H1 (cell line): ENCODE measurements at regions not wholly inside any gene's neighbourhood (a gene's known extent, or its start where the extent isn't known, plus 50 kb on each side); places are given as distances from the start of the nearest gene placed in this dataset.
"Not testable (repeated sequence)": the region's sequence is repeated elsewhere in the genome, so short reads cannot be mapped to it uniquely, and the experiment has no call there.

Experiments used
- CTCF ChIA-PET: fragments of 300-600 bp; sonication (Branson Sonifier 250); formaldehyde crosslinking; loops from one replicate; lab custom pipeline; 2021; ENCODE audit not compliant: partially characterized antibody; lab: Charles Lee
- POLR2A ChIA-PET: fragments of 300-600 bp; sonication (Branson Sonifier 250); formaldehyde crosslinking; loops from one replicate; lab custom pipeline; 2021; ENCODE audit warnings: inconsistent platforms; ENCODE audit not compliant: partially characterized antibody; lab: Charles Lee
- DNase-seq, 2 experiments: peaks; one replicate each; pipeline versions ENCODE4 v3.0.0 to v3.0.0-alpha.2; 2010 to 2022; ENCODE audit warnings: low spot score in 2 of 2, low read depth in 1 of 2, mixed read lengths in 1 of 2
- FAIRE-seq: peaks from 2 replicates; lab custom pipeline; 2011; peaks lifted over from hg19 to GRCh38; lab: Jason Lieb, UNC
- H2AFZ ChIP-seq: 2 replicates; pipeline ENCODE4 v1.8.1; 2012; ENCODE audit warnings: low read length, inconsistent platforms
- H2AK5ac ChIP-seq: 2 replicates; pipeline ENCODE4 v1.6.1; 2013; ENCODE audit warnings: low read depth, low read length
- H2BK120ac ChIP-seq: replicated peaks from 2 replicates; pipeline ENCODE3; 2013; ENCODE audit warnings: low read depth, low read length, inconsistent platforms
- H2BK12ac ChIP-seq: 2 replicates; pipeline ENCODE4 v1.6.1; 2013; ENCODE audit warnings: low read depth, low read length
- H2BK15ac ChIP-seq: 2 replicates; pipeline ENCODE4 v1.6.1; 2013; ENCODE audit warnings: low read length
- H2BK20ac ChIP-seq: 2 replicates; pipeline ENCODE4 v1.6.1; 2013; ENCODE audit warnings: low read length
- H2BK5ac ChIP-seq: 2 replicates; pipeline ENCODE4 v1.6.1; 2013; ENCODE audit warnings: low read depth, low read length
- H3K14ac ChIP-seq: 2 replicates; pipeline ENCODE4 v1.6.1; 2013; ENCODE audit warnings: inconsistent platforms; ENCODE audit not compliant: insufficient read length
- H3K18ac ChIP-seq: 2 replicates; pipeline ENCODE4 v1.6.1; 2013; ENCODE audit warnings: low read length; ENCODE audit errors: extremely low read depth
- H3K23ac ChIP-seq: 2 replicates; pipeline ENCODE4 v1.6.1; 2013; ENCODE audit warnings: inconsistent platforms; ENCODE audit not compliant: insufficient read length
- H3K23me2 ChIP-seq: 2 replicates; pipeline ENCODE4 v1.6.1; 2013; ENCODE audit warnings: low read depth, low read length
- H3K27ac ChIP-seq: 2 replicates; pipeline ENCODE4 v1.6.1; 2011; ENCODE audit warnings: low read depth, low read length, inconsistent platforms
- H3K27me3 ChIP-seq, 4 experiments: replicated peaks in 1 of 4; 1 replicate in 1 of 4; 2 replicates in 3 of 4; pipeline versions ENCODE4 v1.6.1 to v1.8.1; 2011 to 2013; ENCODE audit warnings: low read length in 3 of 4, mild to moderate bottlenecking in 3 of 4, inconsistent platforms in 2 of 4, mixed read lengths in 2 of 4, moderate library complexity in 1 of 4; ENCODE audit not compliant: control insufficient read depth in 3 of 4, insufficient read depth in 3 of 4; ENCODE audit errors: extremely low read depth in 1 of 4
- H3K36me3 ChIP-seq, 4 experiments: 2 replicates each; pipeline versions ENCODE4 v1.6.1 to v1.8.1; 2011 to 2013; ENCODE audit warnings: mild to moderate bottlenecking in 4 of 4, low read length in 3 of 4, moderate library complexity in 2 of 4, control low read depth in 1 of 4, inconsistent platforms in 1 of 4; ENCODE audit not compliant: insufficient read depth in 4 of 4, control insufficient read depth in 2 of 4
- H3K4ac ChIP-seq: replicated peaks from 2 replicates; pipeline ENCODE3; 2013; ENCODE audit warnings: low read length, low read depth, mixed read lengths, inconsistent platforms; ENCODE audit not compliant: insufficient read length
- H3K4me1 ChIP-seq, 4 experiments: replicated peaks in 1 of 4; 1 replicate in 1 of 4; 2 replicates in 3 of 4; pipeline versions ENCODE4 v1.6.1 to v1.8.1; 2011 to 2013; ENCODE audit warnings: low read length in 3 of 4, inconsistent platforms in 2 of 4, mixed read lengths in 1 of 4; ENCODE audit not compliant: insufficient read depth in 4 of 4, control insufficient read depth in 3 of 4
- H3K4me2 ChIP-seq, 2 experiments: 2 replicates each; pipeline versions ENCODE4 v1.6.1 to v1.8.1; 2011 to 2013; ENCODE audit warnings: low read depth in 2 of 2, low read length in 2 of 2, control low read depth in 1 of 2, inconsistent platforms in 1 of 2, mild to moderate bottlenecking in 1 of 2; ENCODE audit not compliant: insufficient read depth in 1 of 2
- H3K4me3 ChIP-seq, 4 experiments: fragments of 200-600, 300-600 bp in 1 of 4; sonication (generic), shearing (Covaris generic), sonication (Bioruptor Twin) in 1 of 4; 2 replicates each; pipeline versions ENCODE4 v1.5.1 to v1.8.1; 2011 to 2016; ENCODE audit warnings: low read length in 4 of 4, low read depth in 3 of 4, control low read depth in 2 of 4, inconsistent platforms in 2 of 4, mild to moderate bottlenecking in 2 of 4, mixed read lengths in 1 of 4, moderate library complexity in 1 of 4; ENCODE audit not compliant: insufficient read depth in 2 of 4; ENCODE audit errors: extremely low read depth in 1 of 4
- H3K56ac ChIP-seq: replicated peaks from 2 replicates; pipeline ENCODE3; 2013; ENCODE audit warnings: low read depth, mild to moderate bottlenecking, mixed read lengths, low read length, inconsistent platforms; ENCODE audit not compliant: insufficient read length
- H3K79me1 ChIP-seq: 2 replicates; pipeline ENCODE4 v1.6.1; 2013; ENCODE audit warnings: low read depth, low read length, control low read depth
- H3K79me2 ChIP-seq, 2 experiments: 2 replicates each; pipeline versions ENCODE4 v1.6.1 to v1.8.1; 2012 to 2013; ENCODE audit warnings: low read length in 2 of 2, mild to moderate bottlenecking in 2 of 2, inconsistent platforms in 1 of 2; ENCODE audit not compliant: insufficient read depth in 2 of 2, control insufficient read depth in 1 of 2
- H3K9ac ChIP-seq, 4 experiments: replicated peaks in 1 of 4; 1 replicate in 1 of 4; 2 replicates in 3 of 4; pipeline versions ENCODE4 v1.6.1 to v1.8.1; 2011 to 2013; ENCODE audit warnings: low read depth in 3 of 4, low read length in 3 of 4, control low read depth in 2 of 4, mild to moderate bottlenecking in 2 of 4, moderate library complexity in 2 of 4, inconsistent platforms in 1 of 4; ENCODE audit errors: extremely low read depth in 1 of 4
- H3K9me3 ChIP-seq, 2 experiments: 2 replicates each; pipeline versions ENCODE4 v1.6.1 to v1.8.1; 2012 to 2013; ENCODE audit warnings: mild to moderate bottlenecking in 2 of 2, moderate library complexity in 2 of 2, control low read depth in 1 of 2, inconsistent platforms in 1 of 2, low read depth in 1 of 2, low read length in 1 of 2, mixed read lengths in 1 of 2; ENCODE audit not compliant: insufficient read depth in 2 of 2
- H4K20me1 ChIP-seq, 2 experiments: replicated peaks in 1 of 2; 2 replicates each; pipeline versions ENCODE3 to v1.8.1; 2011 to 2013; ENCODE audit warnings: inconsistent platforms in 2 of 2, low read length in 2 of 2, mild to moderate bottlenecking in 1 of 2; ENCODE audit not compliant: insufficient read depth in 2 of 2, control insufficient read depth in 1 of 2
- H4K5ac ChIP-seq: 2 replicates; pipeline ENCODE4 v1.6.1; 2013; ENCODE audit warnings: low read length, low read depth, mixed read lengths, inconsistent platforms; ENCODE audit not compliant: insufficient read length
- H4K8ac ChIP-seq: 2 replicates; pipeline ENCODE4 v1.8.0; 2013; ENCODE audit warnings: mild to moderate bottlenecking, moderate library complexity, low read length, inconsistent platforms; ENCODE audit not compliant: insufficient read depth; ENCODE audit errors: extremely low read depth
- H4K91ac ChIP-seq: replicated peaks from 2 replicates; pipeline ENCODE3; 2013; ENCODE audit warnings: low read length, mixed read lengths, inconsistent platforms; ENCODE audit not compliant: insufficient read length
- BRCA1 ChIP-seq: IDR thresholded peaks from 2 replicates; pipeline ENCODE4 v1.6.1; 2012; ENCODE audit warnings: low read depth, low read length, improper control_type of control experiment
- RAD21 ChIP-seq, 2 experiments: IDR thresholded peaks in 1 of 2; conservative IDR thresholded peaks in 1 of 2; 2 replicates each; pipeline ENCODE4 v1.6.1; 2011; ENCODE audit warnings: low read depth in 2 of 2, low read length in 2 of 2, improper control_type of control experiment in 1 of 2, inconsistent platforms in 1 of 2, mild to moderate bottlenecking in 1 of 2, moderate library complexity in 1 of 2
- SIX5 ChIP-seq: IDR thresholded peaks from 2 replicates; pipeline ENCODE4 v1.6.1; 2011; ENCODE audit warnings: mild to moderate bottlenecking, low read depth, low read length
- WGBS, 2 experiments: shearing (Covaris generic) in 1 of 2; methylation state at CpG; one replicate each; pipeline versions ENCODE4 v1.1.6 to v1.1.7; 2013 to 2015; ENCODE audit warnings: low lambda C conversion rate in 2 of 2, mixed read lengths in 2 of 2, inconsistent platforms in 1 of 2, low coverage in 1 of 2, missing lambda C conversion rate in 1 of 2; ENCODE audit not compliant: insufficient replicate concordance in 2 of 2, insufficient coverage in 1 of 2, insufficient read length in 1 of 2; ENCODE audit errors: extremely low coverage in 1 of 2, missing lambda C conversion rate in 1 of 2; 5-methylcytosine and 5-hydroxymethylcytosine counted together

- TF ChIP-seq SIX5 (no peak), RAD21 (IDR thresholded peaks at IDR 0.05 in 1 of 2, conservative IDR thresholded peaks at IDR 0.05 in 1 of 2; ENCODE audit: low read depth in 2 of 2, low read length in 2 of 2) (no peak), BRCA1 (no peak)
Observed at GRCh38 chr4:115187136-115187535, 73.7 kb upstream of the NDST4 start (continued).

GRCh38 chr4:115179438-115180062, 66.1 kb upstream of the NDST4 start:
- H3K4me1 ChIP-seq, POLR2A ChIA-PET: not testable (repeated sequence)
- 89% methylated on average over 22 of the region's 41 CpGs; no CpG with 5 or more reads in 1 of the 2 experiments for WGBS, 2 experiments

More at GRCh38 chr4:115179438-115180062, 66.1 kb upstream of the NDST4 start:
- H3K9ac ChIP-seq, H3K4me2 ChIP-seq, H2BK120ac ChIP-seq, H3K18ac ChIP-seq, H3K79me1 ChIP-seq, H2BK15ac ChIP-seq, H4K8ac ChIP-seq, H3K27ac ChIP-seq, DNase-seq, H2BK5ac ChIP-seq, CTCF ChIA-PET, H3K4me3 ChIP-seq, H4K91ac ChIP-seq, H3K23ac ChIP-seq, H3K14ac ChIP-seq, H4K5ac ChIP-seq, H2AFZ ChIP-seq, FAIRE-seq, H3K36me3 ChIP-seq, H2AK5ac ChIP-seq, H3K23me2 ChIP-seq, H2BK12ac ChIP-seq, H3K4ac ChIP-seq, H4K20me1 ChIP-seq, H3K79me2 ChIP-seq, H3K9me3 ChIP-seq, H3K27me3 ChIP-seq, H3K56ac ChIP-seq, H2BK20ac ChIP-seq: not testable (repeated sequence)
